HCT116 (cell line): ENCODE measurements at regions not wholly inside any gene's neighbourhood (a gene's known extent, or its start where the extent isn't known, plus 50 kb on each side); places are given as distances from the start of the nearest gene placed in this dataset.

Experiments used
- EGR1 ChIP-seq: IDR thresholded peaks from 2 replicates; pipeline ENCODE4 v1.6.1; 2012; ENCODE audit warnings: low read depth
- EZH2 ChIP-seq: fragments of 200-600 bp; sonication (generic); IDR thresholded peaks from 2 replicates; pipeline ENCODE4 v1.6.1; 2017; ENCODE audit warnings: antibody characterized with exemption, mixed run types
- EZH2phosphoT487 ChIP-seq: fragments of 200-600 bp; IDR thresholded peaks from 2 replicates; pipeline ENCODE4 v1.6.1; 2018; ENCODE audit warnings: antibody characterized with exemption, borderline replicate concordance
- JUND ChIP-seq: IDR thresholded peaks from 2 replicates; pipeline ENCODE4 v1.6.1; 2012
- POLR2A ChIP-seq: IDR thresholded peaks from 2 replicates; pipeline ENCODE4 v1.7.0; 2011; ENCODE audit warnings: borderline replicate concordance; ENCODE audit not compliant: insufficient read depth, insufficient read length; ENCODE audit errors: extremely low read depth
- POLR2AphosphoS5 ChIP-seq: IDR thresholded peaks from 2 replicates; pipeline ENCODE4 v1.6.1; 2011; ENCODE audit warnings: mild to moderate bottlenecking, low read depth, low read length, moderate library complexity
- SRF ChIP-seq: IDR thresholded peaks from 2 replicates; pipeline ENCODE4 v1.6.1; 2012; ENCODE audit warnings: low read depth
- YY1 ChIP-seq: IDR thresholded peaks from 2 replicates; pipeline ENCODE4 v1.6.1; 2011; ENCODE audit warnings: low read length, low read depth, moderate library complexity, mild to moderate bottlenecking; ENCODE audit not compliant: insufficient replicate concordance; ENCODE audit errors: extremely low read depth
- ZFX ChIP-seq: fragments of 450-650 bp; IDR thresholded peaks from 2 replicates; pipeline ENCODE4 v1.6.1; 2017
- ZNF274 ChIP-seq: fragments of 200-500 bp; sonication (Bioruptor generic); IDR thresholded peaks from 2 replicates; pipeline ENCODE4 v1.6.1; 2014; ENCODE audit warnings: mild to moderate bottlenecking, low read depth, low read length, inconsistent platforms
- TF ChIP-seq, protein P1 (sequence below), 3 experiments: fragments of 200-600 bp in 1 of 3; sonication (generic) in 1 of 3; IDR thresholded peaks in 2 of 3; conservative IDR thresholded peaks in 1 of 3; 2 replicates each; pipeline ENCODE4 v1.5.1; 2012 to 2017; ENCODE audit warnings: low read depth in 2 of 3, low read length in 2 of 3, antibody characterized with exemption in 1 of 3, borderline replicate concordance in 1 of 3, control low read depth in 1 of 3, mild to moderate bottlenecking in 1 of 3, mixed read lengths in 1 of 3, mixed run types in 1 of 3, moderate library complexity in 1 of 3; ENCODE audit not compliant: insufficient read depth in 1 of 3
- TF ChIP-seq, protein P2 (sequence below): IDR thresholded peaks from 2 replicates; pipeline ENCODE4 v1.6.1; 2012; ENCODE audit warnings: low read depth
- TF ChIP-seq, protein P3 (sequence below): IDR thresholded peaks from 2 replicates; pipeline ENCODE4 v1.6.1; 2012
- TF ChIP-seq, protein P4 (sequence below): IDR thresholded peaks from 2 replicates; pipeline ENCODE4 v1.6.1; 2011; ENCODE audit warnings: mild to moderate bottlenecking, low read length, moderate library complexity; ENCODE audit not compliant: insufficient replicate concordance; ENCODE audit errors: extremely low read depth

DNA sequence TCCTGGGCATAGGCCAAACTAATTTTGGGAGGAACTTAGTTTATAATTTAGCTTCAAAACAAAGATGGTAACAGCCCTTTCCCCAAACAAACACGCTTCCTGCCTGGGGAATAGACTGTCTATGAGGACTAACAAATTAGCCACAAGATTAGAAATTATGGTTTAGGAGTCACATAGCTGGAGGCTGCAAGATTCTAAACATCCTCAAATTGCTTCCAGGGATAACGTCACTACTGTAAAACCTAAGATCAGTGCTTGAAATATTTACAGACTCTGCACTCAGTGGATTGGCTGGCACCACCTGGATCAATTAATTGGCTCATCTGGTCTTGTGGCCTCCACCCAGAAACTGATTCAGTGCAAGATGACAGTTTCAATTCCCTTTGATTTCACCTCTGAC, 118.0 kb upstream of the TACR1 start:
- TF ChIP-seq, protein P1, sequence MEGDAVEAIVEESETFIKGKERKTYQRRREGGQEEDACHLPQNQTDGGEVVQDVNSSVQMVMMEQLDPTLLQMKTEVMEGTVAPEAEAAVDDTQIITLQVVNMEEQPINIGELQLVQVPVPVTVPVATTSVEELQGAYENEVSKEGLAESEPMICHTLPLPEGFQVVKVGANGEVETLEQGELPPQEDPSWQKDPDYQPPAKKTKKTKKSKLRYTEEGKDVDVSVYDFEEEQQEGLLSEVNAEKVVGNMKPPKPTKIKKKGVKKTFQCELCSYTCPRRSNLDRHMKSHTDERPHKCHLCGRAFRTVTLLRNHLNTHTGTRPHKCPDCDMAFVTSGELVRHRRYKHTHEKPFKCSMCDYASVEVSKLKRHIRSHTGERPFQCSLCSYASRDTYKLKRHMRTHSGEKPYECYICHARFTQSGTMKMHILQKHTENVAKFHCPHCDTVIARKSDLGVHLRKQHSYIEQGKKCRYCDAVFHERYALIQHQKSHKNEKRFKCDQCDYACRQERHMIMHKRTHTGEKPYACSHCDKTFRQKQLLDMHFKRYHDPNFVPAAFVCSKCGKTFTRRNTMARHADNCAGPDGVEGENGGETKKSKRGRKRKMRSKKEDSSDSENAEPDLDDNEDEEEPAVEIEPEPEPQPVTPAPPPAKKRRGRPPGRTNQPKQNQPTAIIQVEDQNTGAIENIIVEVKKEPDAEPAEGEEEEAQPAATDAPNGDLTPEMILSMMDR (IDR thresholded peaks at IDR 0.05 in 2 of 3, conservative IDR thresholded peaks at IDR 0.05 in 1 of 3; ENCODE audit: borderline replicate concordance in 1 of 3, insufficient read depth in 1 of 3, low read depth in 2 of 3, low read length in 2 of 3): no peak
- TF ChIP-seq POLR2AphosphoS5 (no peak), POLR2A (no peak), ZFX (no peak), ZNF274 (no peak), EZH2 (no peak), EZH2phosphoT487 (no peak), YY1 (no peak), EGR1 (no peak), JUND (no peak), SRF (no peak)
- TF ChIP-seq, protein P2, sequence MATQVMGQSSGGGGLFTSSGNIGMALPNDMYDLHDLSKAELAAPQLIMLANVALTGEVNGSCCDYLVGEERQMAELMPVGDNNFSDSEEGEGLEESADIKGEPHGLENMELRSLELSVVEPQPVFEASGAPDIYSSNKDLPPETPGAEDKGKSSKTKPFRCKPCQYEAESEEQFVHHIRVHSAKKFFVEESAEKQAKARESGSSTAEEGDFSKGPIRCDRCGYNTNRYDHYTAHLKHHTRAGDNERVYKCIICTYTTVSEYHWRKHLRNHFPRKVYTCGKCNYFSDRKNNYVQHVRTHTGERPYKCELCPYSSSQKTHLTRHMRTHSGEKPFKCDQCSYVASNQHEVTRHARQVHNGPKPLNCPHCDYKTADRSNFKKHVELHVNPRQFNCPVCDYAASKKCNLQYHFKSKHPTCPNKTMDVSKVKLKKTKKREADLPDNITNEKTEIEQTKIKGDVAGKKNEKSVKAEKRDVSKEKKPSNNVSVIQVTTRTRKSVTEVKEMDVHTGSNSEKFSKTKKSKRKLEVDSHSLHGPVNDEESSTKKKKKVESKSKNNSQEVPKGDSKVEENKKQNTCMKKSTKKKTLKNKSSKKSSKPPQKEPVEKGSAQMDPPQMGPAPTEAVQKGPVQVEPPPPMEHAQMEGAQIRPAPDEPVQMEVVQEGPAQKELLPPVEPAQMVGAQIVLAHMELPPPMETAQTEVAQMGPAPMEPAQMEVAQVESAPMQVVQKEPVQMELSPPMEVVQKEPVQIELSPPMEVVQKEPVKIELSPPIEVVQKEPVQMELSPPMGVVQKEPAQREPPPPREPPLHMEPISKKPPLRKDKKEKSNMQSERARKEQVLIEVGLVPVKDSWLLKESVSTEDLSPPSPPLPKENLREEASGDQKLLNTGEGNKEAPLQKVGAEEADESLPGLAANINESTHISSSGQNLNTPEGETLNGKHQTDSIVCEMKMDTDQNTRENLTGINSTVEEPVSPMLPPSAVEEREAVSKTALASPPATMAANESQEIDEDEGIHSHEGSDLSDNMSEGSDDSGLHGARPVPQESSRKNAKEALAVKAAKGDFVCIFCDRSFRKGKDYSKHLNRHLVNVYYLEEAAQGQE: no peak
- TF ChIP-seq, protein P3, sequence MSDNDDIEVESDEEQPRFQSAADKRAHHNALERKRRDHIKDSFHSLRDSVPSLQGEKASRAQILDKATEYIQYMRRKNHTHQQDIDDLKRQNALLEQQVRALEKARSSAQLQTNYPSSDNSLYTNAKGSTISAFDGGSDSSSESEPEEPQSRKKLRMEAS: no peak
- TF ChIP-seq, protein P4, sequence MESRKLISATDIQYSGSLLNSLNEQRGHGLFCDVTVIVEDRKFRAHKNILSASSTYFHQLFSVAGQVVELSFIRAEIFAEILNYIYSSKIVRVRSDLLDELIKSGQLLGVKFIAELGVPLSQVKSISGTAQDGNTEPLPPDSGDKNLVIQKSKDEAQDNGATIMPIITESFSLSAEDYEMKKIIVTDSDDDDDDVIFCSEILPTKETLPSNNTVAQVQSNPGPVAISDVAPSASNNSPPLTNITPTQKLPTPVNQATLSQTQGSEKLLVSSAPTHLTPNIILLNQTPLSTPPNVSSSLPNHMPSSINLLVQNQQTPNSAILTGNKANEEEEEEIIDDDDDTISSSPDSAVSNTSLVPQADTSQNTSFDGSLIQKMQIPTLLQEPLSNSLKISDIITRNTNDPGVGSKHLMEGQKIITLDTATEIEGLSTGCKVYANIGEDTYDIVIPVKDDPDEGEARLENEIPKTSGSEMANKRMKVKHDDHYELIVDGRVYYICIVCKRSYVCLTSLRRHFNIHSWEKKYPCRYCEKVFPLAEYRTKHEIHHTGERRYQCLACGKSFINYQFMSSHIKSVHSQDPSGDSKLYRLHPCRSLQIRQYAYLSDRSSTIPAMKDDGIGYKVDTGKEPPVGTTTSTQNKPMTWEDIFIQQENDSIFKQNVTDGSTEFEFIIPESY: no peak
